G401 (cell line): ENCODE measurements at regions not wholly inside any gene's neighbourhood (a gene's known extent, or its start where the extent isn't known, plus 50 kb on each side); places are given as distances from the start of the nearest gene placed in this dataset.
"Not testable (repeated sequence)": the region's sequence is repeated elsewhere in the genome, so short reads cannot be mapped to it uniquely, and the experiment has no call there.

Experiments
- DNase-seq: peaks from one replicate; pipeline ENCODE4 v3.0.0-alpha.2; 2015; ENCODE audit warnings: low spot score
- in situ Hi-C: cut with HindIII; loops from 2 replicates; pipeline ENCODE4 v1.10.0; 2016; ENCODE audit warnings: low sequenced_read_pairs, mixed read lengths

- no peak for DNase-seq
- in situ Hi-C loops = no loop called here
These were observed 246.6 kb downstream of the BCL11B start for GRCh38 chr14:99025418-99025817.

GRCh38 chr14:99026471-99026870 lies 245.5 kb downstream of the BCL11B start:
- DNase-seq = no peak

GRCh38 chr14:99028041-99028440 lies 244.0 kb downstream of the BCL11B start:
- in situ Hi-C loops = no loop called here
- no peak for DNase-seq

More at GRCh38 chr14:99026471-99026870, 245.5 kb downstream of the BCL11B start:
- in situ Hi-C loops = no loop called here

GRCh38 chr14:99028521-99028920 lies 243.5 kb downstream of the BCL11B start:
- no peak for DNase-seq

GRCh38 chr14:99029145-99029915 lies 242.7 kb downstream of the BCL11B start:
- no peak for DNase-seq
- in situ Hi-C loops = no loop called here

More at GRCh38 chr14:99028521-99028920, 243.5 kb downstream of the BCL11B start:
- in situ Hi-C loops = no loop called here

- in situ Hi-C loops = no loop called here
- DNase-seq = no peak
These were observed 242.1 kb downstream of the BCL11B start for GRCh38 chr14:99029916-99030305.

GRCh38 chr14:99030454-99030853 lies 241.5 kb downstream of the BCL11B start:
- in situ Hi-C loops = no loop called here
- DNase-seq = no peak

- DNase-seq = no peak
- in situ Hi-C loops = no loop called here
These were observed 239.2 kb downstream of the BCL11B start for GRCh38 chr14:99032759-99033158.

- in situ Hi-C loops = no loop called here
- DNase-seq = no peak
These were observed 238.0 kb downstream of the BCL11B start for GRCh38 chr14:99033951-99034350.

- no peak for DNase-seq
- in situ Hi-C loops = no loop called here
These were observed 237.3 kb downstream of the BCL11B start for GRCh38 chr14:99034711-99035171.

GRCh38 chr14:99035268-99035667 lies 236.7 kb downstream of the BCL11B start:
- DNase-seq = peak; percentile 8
- in situ Hi-C loops = no loop called here

GRCh38 chr14:99035712-99036610 lies 236.0 kb downstream of the BCL11B start:
- peak; percentile 40 for DNase-seq
- in situ Hi-C loops = no loop called here

GRCh38 chr14:99036611-99037293 lies 235.2 kb downstream of the BCL11B start:
- in situ Hi-C loops = no loop called here
- no peak for DNase-seq

GRCh38 chr14:99037326-99037725 lies 234.7 kb downstream of the BCL11B start:
- DNase-seq, in situ Hi-C loops: not testable (repeated sequence)

- no peak for DNase-seq
- in situ Hi-C loops = no loop called here
These were observed 234.1 kb downstream of the BCL11B start for GRCh38 chr14:99037777-99038430.

GRCh38 chr14:99038431-99038820 lies 233.6 kb downstream of the BCL11B start:
- DNase-seq = no peak

GRCh38 chr14:99039331-99040041 lies 232.5 kb downstream of the BCL11B start:
- in situ Hi-C loops = no loop called here

More at GRCh38 chr14:99038431-99038820, 233.6 kb downstream of the BCL11B start:
- in situ Hi-C loops = no loop called here

GRCh38 chr14:99040052-99040451 lies 231.9 kb downstream of the BCL11B start:
- in situ Hi-C loops = no loop called here
- no peak for DNase-seq

More at GRCh38 chr14:99039331-99040041, 232.5 kb downstream of the BCL11B start:
- no peak for DNase-seq
